ENCODE measurements at regions not wholly inside any gene's neighbourhood (a gene's known extent, or its start where the extent isn't known, plus 50 kb on each side); places are given as distances from the start of the nearest gene placed in this dataset.

GRCh38 chr21:28588997-28589396 lies 403.7 kb downstream of the LTN1 start:
- TF ChIP-seq CTCF (conservative IDR thresholded peaks at IDR 0.05 in 1 of 2, IDR thresholded peaks at IDR 0.05 in 1 of 2; ENCODE audit: extremely low read depth in 1 of 2, insufficient read depth in 1 of 2, low read depth in 1 of 2, low read length in 2 of 2) (no peak), EZH2 (IDR thresholded peaks at IDR 0.05; ENCODE audit: borderline replicate concordance, low read length) (no peak)
